ENCODE measurements at regions not wholly inside any gene's neighbourhood (a gene's known extent, or its start where the extent isn't known, plus 50 kb on each side); places are given as distances from the start of the nearest gene placed in this dataset.

GRCh38 chrX:27399146-27399456 lies 64.0 kb downstream of the PPP4R3C start:
- TF ChIP-seq YY1 (IDR thresholded peaks at IDR 0.05; ENCODE audit: insufficient read depth, insufficient read length) (no peak), SUZ12 (IDR thresholded peaks at IDR 0.05; ENCODE audit: extremely low read depth, insufficient read depth, insufficient read length) (no peak)

Measured in NT2/D1 (cell line).